HEK293T (cell line): ENCODE measurements at regions not wholly inside any gene's neighbourhood (a gene's known extent, or its start where the extent isn't known, plus 50 kb on each side); places are given as distances from the start of the nearest gene placed in this dataset.

Experiments used
- CTCF ChIA-PET: fragments of 350-600 bp; formaldehyde crosslinking; extraction: SDS; loops from one replicate; lab custom pipeline; 2021; ENCODE audit warnings: antibody characterized with exemption, inconsistent platforms; lab: Yijun Ruan, JAX
- POLR2A ChIA-PET: fragments of 350-600 bp; formaldehyde crosslinking; extraction: SDS; loops from one replicate; lab custom pipeline; 2020; ENCODE audit warnings: antibody characterized with exemption, inconsistent platforms; lab: Yijun Ruan, JAX
- DNase-seq: peaks from one replicate; pipeline ENCODE4 v3.0.0; 2012; ENCODE audit warnings: mixed read lengths; ENCODE audit errors: extremely low spot score
- ARNT ChIP-seq: fragments of 450-650 bp; IDR thresholded peaks from 2 replicates; pipeline ENCODE4 v1.6.1; 2017; ENCODE audit warnings: mild to moderate bottlenecking
- BHLHE40 ChIP-seq: fragments of 450-650 bp; IDR thresholded peaks from 2 replicates; pipeline ENCODE4 v1.6.1; 2016; ENCODE audit warnings: mild to moderate bottlenecking, moderate library complexity, borderline replicate concordance
- CTBP1 ChIP-seq: fragments of 450-650 bp; IDR thresholded peaks from 2 replicates; pipeline ENCODE4 v1.6.1; 2016; ENCODE audit warnings: borderline replicate concordance
- ELF4 ChIP-seq: fragments of 450-650 bp; IDR thresholded peaks from 2 replicates; pipeline ENCODE4 v1.6.1; 2017; ENCODE audit warnings: antibody characterized with exemption
- FOXA1 ChIP-seq: fragments of 450-650 bp; IDR thresholded peaks from 2 replicates; pipeline ENCODE4 v1.6.1; 2016; ENCODE audit warnings: mild to moderate bottlenecking
- FOXK2 ChIP-seq: fragments of 450-650 bp; IDR thresholded peaks from 2 replicates; pipeline ENCODE4 v1.6.1; 2016; ENCODE audit warnings: mild to moderate bottlenecking
- FOXM1 ChIP-seq: fragments of 450-650 bp; IDR thresholded peaks from 2 replicates; pipeline ENCODE4 v1.6.1; 2017; ENCODE audit warnings: mild to moderate bottlenecking, borderline replicate concordance
- HDGF ChIP-seq: fragments of 450-650 bp; IDR thresholded peaks from 2 replicates; pipeline ENCODE4 v1.6.1; 2017; ENCODE audit warnings: antibody characterized with exemption, borderline replicate concordance
- L3MBTL2 ChIP-seq: fragments of 450-650 bp; conservative IDR thresholded peaks from 2 replicates; pipeline ENCODE4 v1.6.1; 2016; ENCODE audit warnings: mild to moderate bottlenecking
- LEF1 ChIP-seq: fragments of 450-650 bp; IDR thresholded peaks from 2 replicates; pipeline ENCODE4 v1.6.1; 2017; ENCODE audit warnings: mild to moderate bottlenecking, borderline replicate concordance
- NFRKB ChIP-seq: fragments of 450-650 bp; IDR thresholded peaks from 2 replicates; pipeline ENCODE4 v1.6.1; 2016; ENCODE audit warnings: mild to moderate bottlenecking, moderate library complexity
- PKNOX1 ChIP-seq: fragments of 450-650 bp; IDR thresholded peaks from 2 replicates; pipeline ENCODE4 v1.6.1; 2016
- SP1 ChIP-seq: fragments of 450-650 bp; IDR thresholded peaks from 2 replicates; pipeline ENCODE4 v1.6.1; 2017
- SUZ12 ChIP-seq: fragments of 450-650 bp; IDR thresholded peaks from 2 replicates; pipeline ENCODE4 v1.6.1; 2016; ENCODE audit warnings: mild to moderate bottlenecking
- TARDBP ChIP-seq: fragments of 450-650 bp; IDR thresholded peaks from 2 replicates; pipeline ENCODE4 v1.6.1; 2016
- ZNF384 ChIP-seq: fragments of 450-650 bp; IDR thresholded peaks from 2 replicates; pipeline ENCODE4 v1.6.1; 2016

DNA sequence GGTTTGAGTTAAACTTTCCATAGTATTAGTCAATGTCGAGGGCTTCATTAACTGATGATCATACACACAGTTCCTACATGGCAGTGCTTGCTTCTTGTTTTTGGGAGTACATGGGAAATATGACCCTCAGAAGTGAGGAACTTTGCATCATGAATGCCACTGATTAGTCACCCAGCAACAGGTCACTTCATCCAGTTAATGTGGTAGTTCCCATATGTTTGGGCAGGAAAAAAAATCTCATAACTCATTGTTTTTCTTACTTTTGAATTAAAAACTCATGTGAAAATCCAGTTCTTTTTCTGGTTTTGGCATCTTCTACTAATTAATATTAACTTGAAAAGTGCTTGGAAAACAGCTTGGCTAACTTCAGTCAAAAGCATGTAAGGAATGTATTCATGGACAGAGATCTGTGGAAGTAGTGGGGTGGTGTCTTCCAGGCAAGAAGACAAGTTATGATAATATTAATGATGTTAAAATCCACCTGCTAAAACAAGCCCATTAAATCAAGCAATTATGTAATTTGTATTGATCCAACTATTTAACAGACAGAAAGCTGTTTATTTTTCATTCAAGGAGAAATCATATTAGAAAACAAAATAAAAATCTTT is 309.1 kb upstream of the NAV3 start:
- TF ChIP-seq ELF4 (no peak), SUZ12 (no peak), FOXM1 (no peak), PKNOX1 (no peak), FOXA1 (no peak), FOXK2 (no peak), BHLHE40 (no peak), TARDBP (no peak), HDGF (no peak), NFRKB (no peak)
- CTCF ChIA-PET, result interaction anchor here (0.7 kb wide), 1 partner anchor 454 kb away, joined by 3 read pairs; no protein-coding TSS in a partner anchor
- DNase-seq, result no peak
- POLR2A ChIA-PET, result no interaction called here

DNA sequence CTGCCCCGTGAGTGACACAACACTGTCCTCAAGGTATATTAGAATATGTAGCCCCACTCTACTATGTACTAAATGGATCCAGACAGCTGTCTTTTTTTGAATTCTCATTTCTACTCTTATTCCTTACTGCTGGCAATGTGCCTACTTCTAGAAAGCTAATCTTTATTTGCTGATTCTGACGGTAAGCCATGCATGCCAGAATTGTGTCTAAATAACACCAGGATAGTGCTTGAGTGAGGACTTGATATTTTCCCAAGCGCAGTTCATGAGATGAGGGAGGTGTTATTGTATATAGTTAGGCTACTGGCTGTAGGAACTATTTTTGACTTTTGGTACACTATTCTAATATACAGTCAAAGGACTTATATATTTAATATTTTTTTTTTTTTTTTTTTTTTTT is 316.2 kb upstream of the NAV3 start:
- no peak for DNase-seq
- ChIA-PET POLR2A (no interaction called here), CTCF (no interaction called here)
- TF ChIP-seq PKNOX1 (no peak), L3MBTL2 (no peak), FOXK2 (no peak), FOXM1 (no peak), ZNF384 (no peak), TARDBP (no peak), SP1 (no peak), CTBP1 (no peak), HDGF (no peak), BHLHE40 (no peak), LEF1 (no peak)

DNA sequence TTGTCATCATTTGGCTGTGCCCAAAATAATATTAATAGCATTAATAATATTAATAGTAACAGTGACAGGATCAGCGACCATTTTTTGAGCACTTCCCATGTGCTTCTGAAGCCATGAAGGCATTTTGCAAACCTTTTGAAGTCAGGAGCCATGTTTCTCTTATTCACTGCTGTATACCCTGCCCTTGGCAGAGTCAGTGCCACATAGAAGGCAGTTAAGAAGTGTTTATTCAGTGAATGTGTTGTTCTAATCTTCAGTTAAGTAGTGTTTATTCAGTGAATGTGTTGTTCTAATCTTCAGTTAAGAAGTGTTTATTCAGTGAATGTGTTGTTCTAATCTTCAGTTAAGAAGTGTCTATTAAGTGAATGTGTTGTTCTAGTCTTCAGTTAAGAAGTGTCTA is 319.7 kb upstream of the NAV3 start:
- TF ChIP-seq FOXM1 (no peak), FOXK2 (no peak), CTBP1 (no peak), L3MBTL2 (no peak)
- ChIA-PET CTCF (no interaction called here), POLR2A (no interaction called here)
- DNase-seq, result no peak

DNA sequence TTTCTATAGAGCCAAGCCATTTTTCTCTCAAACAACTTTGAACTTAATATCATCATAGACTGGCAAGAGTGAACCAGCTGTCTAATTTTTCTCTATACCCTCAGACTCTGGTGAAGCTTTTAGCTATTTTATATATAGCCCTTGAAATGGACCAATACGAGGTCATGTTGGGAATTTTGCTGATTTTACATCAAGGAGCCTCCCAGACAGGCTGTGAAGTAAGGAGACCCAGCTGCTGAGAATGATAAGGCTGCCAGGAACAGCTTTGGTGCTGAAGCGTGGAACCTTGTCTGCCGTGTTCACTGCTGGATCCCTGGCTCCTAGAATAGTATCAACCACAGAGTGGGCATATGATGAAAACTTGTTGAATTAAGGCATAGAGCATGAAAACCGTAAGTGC is 326.2 kb upstream of the NAV3 start:
- TF ChIP-seq SP1 (no peak), NFRKB (no peak), FOXK2 (no peak), HDGF (no peak), ARNT (no peak), L3MBTL2 (no peak), TARDBP (no peak), CTBP1 (no peak), ZNF384 (no peak), SUZ12 (no peak), FOXA1 (no peak), LEF1 (no peak), ELF4 (no peak), FOXM1 (no peak)
- CTCF ChIA-PET, result no interaction called here
- POLR2A ChIA-PET, result no interaction called here
- no peak for DNase-seq

DNA sequence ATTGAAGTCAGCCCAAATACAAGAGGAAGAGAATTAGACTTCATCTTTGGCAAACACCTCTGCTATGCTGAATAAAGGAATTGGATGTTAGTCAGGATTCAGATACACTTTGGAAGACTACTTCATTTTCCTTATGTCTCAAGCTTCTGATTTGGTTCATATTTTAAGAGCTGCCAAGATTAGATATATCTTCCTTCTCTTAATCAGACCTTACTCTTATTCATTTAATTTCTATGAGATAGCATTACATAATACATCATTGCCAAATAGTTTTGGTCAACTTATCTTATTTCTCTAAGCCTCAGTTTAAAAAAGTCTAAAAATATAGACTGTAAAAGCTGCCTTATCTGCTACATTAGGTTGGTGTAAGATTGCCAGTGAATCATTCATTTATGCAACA is 330.6 kb upstream of the NAV3 start:
- DNase-seq, result no peak
- TF ChIP-seq LEF1, result no peak
- no peak for TF ChIP-seq PKNOX1
- TF ChIP-seq CTBP1, result no peak
- TF ChIP-seq FOXK2, result no peak
- no peak for TF ChIP-seq ELF4
- no peak for TF ChIP-seq SP1
- no peak for TF ChIP-seq ZNF384
- no peak for TF ChIP-seq BHLHE40
- TF ChIP-seq L3MBTL2, result no peak
- TF ChIP-seq TARDBP, result no peak
- no peak for TF ChIP-seq NFRKB
- no peak for TF ChIP-seq FOXM1
- no peak for TF ChIP-seq ARNT
- TF ChIP-seq FOXA1, result no peak
- POLR2A ChIA-PET, result no interaction called here
- CTCF ChIA-PET, result no interaction called here

DNA sequence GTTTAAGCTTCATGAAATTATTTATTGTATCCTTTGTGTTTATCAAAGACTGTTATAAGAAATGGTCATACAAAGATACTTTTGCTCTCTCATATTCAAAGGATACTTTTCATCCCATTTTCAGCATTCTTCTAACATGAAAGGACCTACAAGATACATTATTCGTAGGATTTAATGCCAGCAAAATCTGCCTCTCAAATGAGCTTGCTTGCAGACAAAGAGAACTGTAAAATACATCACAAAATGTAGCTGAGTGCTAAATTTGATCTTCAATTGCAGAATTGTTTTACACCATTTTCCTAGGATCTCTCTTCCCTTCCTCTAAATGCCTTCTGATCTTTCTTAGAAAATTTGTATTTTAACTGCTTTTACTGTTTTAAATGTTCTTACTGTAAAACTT is 333.0 kb upstream of the NAV3 start:
- TF ChIP-seq TARDBP, result no peak
- no peak for TF ChIP-seq CTBP1
- no peak for TF ChIP-seq FOXM1
- TF ChIP-seq ARNT, result no peak
- POLR2A ChIA-PET, result no interaction called here
- CTCF ChIA-PET, result no interaction called here
- no peak for DNase-seq

DNA sequence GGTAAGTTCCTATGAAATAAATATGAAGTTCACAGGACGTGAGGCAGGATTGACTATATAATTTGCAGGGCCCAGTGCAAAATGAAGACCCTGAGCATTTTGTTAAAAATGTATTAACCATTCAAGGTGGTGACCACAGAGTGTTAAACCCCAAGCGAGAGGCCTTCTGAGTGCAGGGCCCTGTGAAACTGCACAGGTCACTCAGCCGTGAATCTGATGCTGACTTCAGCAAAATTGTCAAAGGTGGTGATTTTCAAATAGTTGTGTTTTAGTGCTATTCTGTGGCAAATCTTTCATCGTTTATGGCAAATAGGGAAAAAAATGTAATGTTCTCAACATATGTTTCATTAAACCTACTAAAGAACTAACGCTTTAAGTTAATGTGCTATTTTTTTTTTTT is 334.0 kb upstream of the NAV3 start:
- POLR2A ChIA-PET, result no interaction called here
- CTCF ChIA-PET, result no interaction called here
- TF ChIP-seq FOXA1 (no peak), SUZ12 (no peak), NFRKB (no peak), FOXK2 (no peak), ZNF384 (no peak), PKNOX1 (no peak)

More for the DNA sequence above, 334.0 kb upstream of the NAV3 start:
- no peak for DNase-seq
